Hepatic stellate cell (primary cell): ENCODE measurements at regions not wholly inside any gene's neighbourhood (a gene's known extent, or its start where the extent isn't known, plus 50 kb on each side); places are given as distances from the start of the nearest gene placed in this dataset.

Experiments
- DNase-seq: peaks from one replicate; pipeline ENCODE4 v3.0.0; 2011; ENCODE audit warnings: low spot score

- DNase-seq: no peak
Observed at GRCh38 chr16:18055411-18055916, 281.1 kb downstream of the NPIPA8 start.

DNA sequence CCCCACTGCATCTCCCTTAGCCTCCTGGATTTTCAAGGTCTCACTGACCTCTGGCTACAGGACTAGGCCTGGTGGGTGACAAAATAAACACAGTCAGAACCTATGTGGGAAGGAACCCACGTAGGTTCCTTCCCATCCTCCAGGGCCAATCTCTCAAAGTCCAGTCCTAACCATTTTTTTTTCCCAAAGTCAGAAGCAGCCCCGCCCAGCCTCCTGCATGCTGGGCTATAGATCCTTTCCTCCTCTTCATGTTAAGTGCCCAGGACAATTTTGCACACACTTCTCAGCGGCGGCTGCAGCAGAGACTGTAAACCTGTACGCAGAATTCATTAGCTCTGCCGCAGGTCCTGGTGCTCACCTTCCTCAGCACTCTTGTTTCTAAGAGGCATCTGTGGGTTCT is 285.8 kb downstream of the NPIPA8 start:
- no peak for DNase-seq

DNA sequence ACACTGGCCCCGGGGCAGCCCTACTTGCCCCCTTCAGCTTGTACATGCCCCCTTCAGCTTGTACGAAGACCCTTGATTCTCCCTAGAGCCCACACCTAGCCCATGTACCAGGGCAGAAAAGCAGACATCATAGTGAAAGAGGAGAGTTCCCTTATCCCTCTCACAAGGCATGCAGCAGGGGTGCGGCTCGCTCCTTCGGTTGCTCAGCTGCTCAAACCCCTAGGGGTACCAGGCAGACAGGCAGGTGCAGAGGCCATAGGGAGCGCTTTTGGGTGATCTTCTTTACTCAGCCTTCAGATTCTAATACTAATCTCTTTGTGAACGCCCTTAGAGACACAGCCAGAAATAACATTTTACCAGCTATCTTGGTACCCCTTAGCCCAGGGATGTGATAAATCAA is 286.3 kb downstream of the NPIPA8 start:
- DNase-seq: no peak

GRCh38 chr16:18049547-18050133 is 286.9 kb downstream of the NPIPA8 start:
- no peak for DNase-seq

GRCh38 chr16:18048853-18049546 is 287.5 kb downstream of the NPIPA8 start:
- no peak for DNase-seq

DNA sequence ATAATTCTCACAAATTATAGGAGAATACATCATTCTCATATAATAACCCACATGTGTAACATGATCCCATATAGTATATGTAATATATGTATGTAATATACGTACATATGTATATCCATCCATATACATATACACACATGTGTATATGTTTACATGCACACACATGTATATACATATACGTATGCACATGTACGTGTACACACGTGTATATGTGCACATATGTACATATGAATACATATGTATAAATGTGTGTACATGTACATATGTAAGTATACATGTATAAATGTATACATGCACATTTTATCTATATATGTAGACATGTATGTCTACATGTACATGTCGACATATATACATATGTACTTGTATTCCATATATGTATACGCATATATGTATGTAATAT is 288.8 kb downstream of the NPIPA8 start:
- no peak for DNase-seq

DNA sequence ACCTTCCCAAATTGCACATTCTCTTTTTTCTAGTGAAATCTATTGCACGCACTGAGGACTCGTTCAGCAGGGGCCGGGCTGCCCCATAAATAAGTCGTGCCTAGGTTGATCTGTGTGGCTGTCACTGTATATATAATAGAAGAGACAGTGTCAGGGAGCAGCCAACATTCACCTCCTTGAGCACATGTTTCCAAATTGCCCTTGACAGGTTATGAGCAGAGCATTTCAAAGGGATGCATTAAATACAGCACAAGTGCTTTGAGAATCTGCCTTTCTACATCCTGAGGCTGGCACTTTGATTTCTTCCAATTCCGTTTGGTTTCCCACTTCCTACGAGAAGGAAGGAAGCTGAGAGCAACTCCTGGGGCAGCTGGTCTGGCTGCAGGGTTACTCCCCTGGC is 291.2 kb downstream of the NPIPA8 start:
- DNase-seq: no peak

- no peak for DNase-seq
Observed at GRCh38 chr16:18041864-18042834, 294.4 kb downstream of the NPIPA8 start.

GRCh38 chr16:18039931-18040330 is 296.6 kb downstream of the NPIPA8 start:
- DNase-seq: no peak

- no peak for DNase-seq
Observed at GRCh38 chr16:18037051-18037450, 299.5 kb downstream of the NPIPA8 start.

- DNase-seq: no peak
Observed at GRCh38 chr16:18024611-18025010, 311.9 kb downstream of the NPIPA8 start.

- DNase-seq: no peak
Observed at GRCh38 chr16:18018376-18018775, 318.2 kb downstream of the NPIPA8 start.

DNA sequence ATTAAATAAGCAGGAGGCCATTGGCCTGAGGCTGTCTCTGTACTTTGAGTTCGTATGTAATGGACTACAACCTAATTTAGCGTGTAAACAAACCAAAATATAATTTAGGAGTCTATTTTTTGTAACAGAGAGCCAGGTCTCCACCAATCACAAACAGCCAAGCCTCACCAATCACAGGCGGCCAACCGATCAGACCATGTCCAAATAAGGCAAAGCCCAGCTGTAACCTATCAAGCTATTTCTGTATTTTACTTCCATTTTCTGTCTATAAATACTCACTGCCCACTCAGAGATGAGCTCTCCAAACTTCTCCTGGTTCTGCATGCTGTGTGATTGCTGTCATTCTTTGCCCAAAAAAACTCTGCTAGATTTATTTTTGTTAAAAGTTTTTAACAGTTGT is 322.7 kb downstream of the NPIPA8 start:
- DNase-seq: no peak

DNA sequence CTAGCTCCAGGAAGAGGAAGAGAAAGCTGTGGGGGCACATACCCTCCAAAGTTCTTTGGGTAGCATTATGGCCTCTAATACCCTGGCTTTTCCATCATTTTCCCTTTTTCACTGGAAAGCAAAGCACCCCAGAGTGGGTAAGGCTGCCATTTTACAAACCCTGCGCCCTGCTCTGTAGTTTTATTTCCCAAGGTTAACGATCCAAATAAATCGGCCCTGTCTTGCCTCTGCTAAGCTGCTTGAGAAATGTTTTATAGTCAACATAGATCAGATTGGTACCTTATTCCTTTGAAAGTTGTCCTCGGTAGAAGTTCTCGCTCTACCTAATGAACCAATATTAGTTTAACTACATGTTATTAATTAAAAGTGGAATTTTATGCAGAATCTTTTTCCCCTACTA is 328.2 kb downstream of the NPIPA8 start:
- DNase-seq: no peak

- DNase-seq: no peak
Observed at GRCh38 chr16:18003033-18003432, 333.5 kb downstream of the NPIPA8 start.

- DNase-seq: no peak
Observed at GRCh38 chr16:17998996-17999395, 337.5 kb downstream of the NPIPA8 start.

- DNase-seq: no peak
Observed at GRCh38 chr16:17998550-17998949, 338.0 kb downstream of the NPIPA8 start.

DNA sequence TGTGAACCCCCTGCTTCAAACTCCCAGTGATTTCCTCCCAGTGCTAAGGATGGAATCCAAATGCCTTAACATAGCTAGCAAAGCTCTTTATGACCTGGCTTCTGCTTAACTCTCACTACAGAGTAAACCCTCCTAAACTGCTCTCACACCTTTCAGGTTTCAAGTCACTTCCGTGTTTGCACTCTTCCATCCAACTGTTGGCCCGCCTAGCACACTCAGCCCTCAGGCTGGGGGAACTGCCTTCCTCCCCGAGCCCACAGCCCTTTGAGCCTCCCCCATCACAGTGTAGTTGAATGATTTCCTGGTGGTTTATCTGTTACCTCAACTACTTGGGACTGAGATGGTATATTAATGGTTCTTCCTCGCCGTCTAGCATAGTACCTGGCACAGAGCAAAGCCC is 342.5 kb downstream of the NPIPA8 start:
- no peak for DNase-seq

DNA sequence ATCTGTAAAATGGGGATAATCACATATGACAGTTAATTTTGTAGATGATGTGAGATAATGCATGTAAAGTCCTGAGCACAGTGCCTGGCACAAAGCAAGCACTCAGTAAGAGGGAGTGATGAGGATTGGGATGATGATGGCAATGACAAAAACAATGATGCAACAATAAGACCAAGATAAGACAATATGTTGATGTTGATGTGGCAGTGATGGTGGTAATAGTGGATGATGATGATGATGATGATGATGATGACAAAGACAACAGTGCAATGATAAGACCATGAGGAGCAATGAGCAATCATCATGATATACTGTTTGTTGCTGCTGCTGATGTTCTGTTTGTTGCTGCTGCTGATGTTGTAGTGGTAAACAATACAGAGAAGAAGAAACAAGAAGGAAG is 344.1 kb downstream of the NPIPA8 start:
- no peak for DNase-seq

GRCh38 chr16:17989255-17989654 is 347.3 kb downstream of the NPIPA8 start:
- DNase-seq: no peak

GRCh38 chr16:17988839-17989238 is 347.7 kb downstream of the NPIPA8 start:
- DNase-seq: no peak

DNA sequence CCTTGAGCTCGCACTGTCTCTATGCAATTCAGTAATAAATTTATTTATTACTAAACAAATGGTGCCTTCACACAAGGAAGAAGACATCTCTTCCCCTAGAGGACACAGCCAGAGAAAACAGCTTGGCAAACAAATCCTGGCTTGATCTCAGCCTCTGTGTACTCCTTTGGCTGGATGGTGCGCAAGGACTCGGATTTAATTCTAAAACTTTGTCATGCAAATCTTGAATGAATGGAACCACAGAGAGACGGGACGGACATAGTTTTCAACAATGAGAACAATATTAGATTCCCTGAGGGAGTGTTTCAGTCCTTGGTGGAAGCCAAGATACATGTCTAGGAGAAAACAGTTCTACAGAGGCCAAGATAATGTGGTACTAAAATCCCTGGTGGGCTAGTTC is 349.5 kb downstream of the NPIPA8 start:
- no peak for DNase-seq

DNA sequence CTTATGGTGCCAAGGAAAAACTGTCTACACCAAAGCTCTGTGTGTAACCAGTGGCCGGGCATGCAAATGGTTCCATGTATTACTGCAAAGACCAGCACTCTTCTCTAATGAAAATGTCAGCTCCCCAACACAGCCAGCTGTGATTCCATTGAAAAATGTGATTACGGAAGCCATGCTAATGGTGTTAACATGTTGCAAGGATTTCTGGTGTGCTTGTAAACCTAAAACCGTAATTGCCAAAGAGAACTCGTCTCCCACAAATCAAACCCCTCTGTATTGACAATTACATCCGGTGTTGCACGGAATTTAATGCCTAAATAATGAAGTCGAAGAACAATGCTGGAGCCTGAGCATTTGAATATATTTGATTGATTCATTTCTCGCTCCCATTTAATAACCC is 351.7 kb downstream of the NPIPA8 start:
- DNase-seq: no peak
